ENCODE measurements at regions not wholly inside any gene's neighbourhood (a gene's known extent, or its start where the extent isn't known, plus 50 kb on each side); places are given as distances from the start of the nearest gene placed in this dataset.

DNA sequence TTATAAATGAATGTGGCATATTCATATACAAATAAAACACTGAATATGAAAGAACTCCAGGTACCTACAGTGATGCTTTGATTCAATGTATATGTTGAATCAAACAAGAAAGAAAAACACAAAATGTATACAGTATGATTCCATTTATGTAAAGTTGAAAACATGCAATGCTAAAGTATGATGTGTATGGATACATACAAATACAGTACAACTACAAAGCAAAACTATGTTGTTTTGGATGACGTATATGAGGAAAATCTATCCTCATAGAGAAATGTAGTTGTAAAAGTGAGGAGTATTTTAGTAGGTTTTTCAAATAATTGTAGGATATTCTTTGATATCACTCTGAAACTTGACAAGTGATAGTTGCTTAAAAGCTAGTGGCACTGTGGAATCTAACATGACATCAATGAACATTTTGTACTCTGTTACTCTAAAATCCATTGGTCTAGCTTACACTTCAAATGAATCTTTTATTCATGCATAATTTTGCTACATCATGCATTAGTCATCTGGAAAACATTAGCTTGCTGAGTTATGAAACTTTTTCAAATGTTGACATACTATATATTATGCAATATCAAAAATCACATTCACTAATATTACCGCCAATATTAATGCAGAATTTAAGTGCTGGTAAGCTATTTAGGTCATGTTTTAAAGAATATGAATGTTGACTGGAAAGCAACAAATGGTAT, 278.1 kb upstream of the CHRNA7 start:
- Histone ChIP-seq H3K4me3 (ENCODE audit: low read length) (no peak overlapping the region), H3K9ac (ENCODE audit: low read length) (no peak overlapping the region), H3K4me1 (ENCODE audit: insufficient read depth, low read length) (peaks cover 10% of the 10 kb centered on the region; the same call in 1 of the 2 replicates), H3K79me2 (ENCODE audit: low read length) (no peaks in the 10 kb centered on the region), H3K4me2 (ENCODE audit: low read length) (no peak overlapping the region), H3K9me3 (ENCODE audit: low read length) (no peaks in the 10 kb centered on the region), H3K36me3 (ENCODE audit: low read depth, low read length) (no peaks in the 10 kb centered on the region), H3K27me3 (ENCODE audit: low read length) (no peaks in the 10 kb centered on the region), H3F3A (ENCODE audit: low read length, unreplicated experiment) (no peaks in the 10 kb centered on the region), H2AFZ (ENCODE audit: low read length) (no peak overlapping the region), H4K20me1 (ENCODE audit: low read length) (no peaks in the 10 kb centered on the region), H3K27ac (ENCODE audit: low read length) (no peak overlapping the region), H3K9me2 (replicated peaks; ENCODE audit: low read length) (no peaks in the 10 kb centered on the region)
- POLR2A ChIA-PET (ENCODE audit: unreplicated experiment), result no interaction called here
- CTCF ChIA-PET, result no interaction called here
- no peak for ATAC-seq
- no TSS peak for BruUV-seq (replicated peaks)
- TF ChIP-seq, protein P1, sequence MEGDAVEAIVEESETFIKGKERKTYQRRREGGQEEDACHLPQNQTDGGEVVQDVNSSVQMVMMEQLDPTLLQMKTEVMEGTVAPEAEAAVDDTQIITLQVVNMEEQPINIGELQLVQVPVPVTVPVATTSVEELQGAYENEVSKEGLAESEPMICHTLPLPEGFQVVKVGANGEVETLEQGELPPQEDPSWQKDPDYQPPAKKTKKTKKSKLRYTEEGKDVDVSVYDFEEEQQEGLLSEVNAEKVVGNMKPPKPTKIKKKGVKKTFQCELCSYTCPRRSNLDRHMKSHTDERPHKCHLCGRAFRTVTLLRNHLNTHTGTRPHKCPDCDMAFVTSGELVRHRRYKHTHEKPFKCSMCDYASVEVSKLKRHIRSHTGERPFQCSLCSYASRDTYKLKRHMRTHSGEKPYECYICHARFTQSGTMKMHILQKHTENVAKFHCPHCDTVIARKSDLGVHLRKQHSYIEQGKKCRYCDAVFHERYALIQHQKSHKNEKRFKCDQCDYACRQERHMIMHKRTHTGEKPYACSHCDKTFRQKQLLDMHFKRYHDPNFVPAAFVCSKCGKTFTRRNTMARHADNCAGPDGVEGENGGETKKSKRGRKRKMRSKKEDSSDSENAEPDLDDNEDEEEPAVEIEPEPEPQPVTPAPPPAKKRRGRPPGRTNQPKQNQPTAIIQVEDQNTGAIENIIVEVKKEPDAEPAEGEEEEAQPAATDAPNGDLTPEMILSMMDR (conservative IDR thresholded peaks at IDR 0.05; ENCODE audit: low read depth, low read length), result no peak
- no peak for TF ChIP-seq EZH2 (IDR thresholded peaks at IDR 0.05; ENCODE audit: low read length, unreplicated experiment)
- no peak for TF ChIP-seq EZH2phosphoT487 (IDR thresholded peaks at IDR 0.05; ENCODE audit: borderline replicate concordance, low read length)
- intact Hi-C loops (cut with micrococcal nuclease), result no loop called here
- peak; percentile 64 for DNase-seq

DNA sequence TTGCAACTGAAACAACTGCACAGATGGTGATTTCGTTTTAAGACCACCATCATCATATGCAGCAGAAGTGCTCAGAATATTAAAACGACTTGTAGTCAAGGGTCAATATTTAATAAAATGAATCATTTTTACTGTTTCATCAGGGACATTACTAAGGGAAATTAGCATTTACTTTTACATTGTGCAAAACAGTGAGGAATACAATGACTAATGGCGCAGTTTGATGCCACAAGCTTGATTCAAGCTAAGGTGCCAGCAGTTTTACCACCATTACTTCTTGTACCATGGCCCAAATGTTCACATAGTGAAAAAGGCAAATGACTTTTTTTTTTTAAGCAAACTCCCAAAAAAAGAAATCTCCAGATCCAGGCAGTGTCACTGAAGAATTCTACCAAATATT, 277.4 kb upstream of the CHRNA7 start:
- ATAC-seq (no peak), DNase-seq (peak; percentile 28)
- Histone ChIP-seq H3K79me2 (ENCODE audit: low read length) (no peaks in the 10 kb centered on the region), H3K27ac (ENCODE audit: low read length) (no peak overlapping the region), H3K9ac (ENCODE audit: low read length) (no peak overlapping the region), H3K4me2 (ENCODE audit: low read length) (no peak overlapping the region), H2AFZ (ENCODE audit: low read length) (no peak overlapping the region), H3K4me3 (ENCODE audit: low read length) (no peak overlapping the region), H3K4me1 (ENCODE audit: insufficient read depth, low read length) (peaks cover 10% of the 10 kb centered on the region; the same call in 1 of the 2 replicates), H3K36me3 (ENCODE audit: low read depth, low read length) (no peaks in the 10 kb centered on the region), H3K9me2 (replicated peaks; ENCODE audit: low read length) (no peaks in the 10 kb centered on the region), H3F3A (ENCODE audit: low read length, unreplicated experiment) (no peaks in the 10 kb centered on the region), H3K27me3 (ENCODE audit: low read length) (no peaks in the 10 kb centered on the region), H3K9me3 (ENCODE audit: low read length) (no peaks in the 10 kb centered on the region), H4K20me1 (ENCODE audit: low read length) (no peaks in the 10 kb centered on the region)
- TF ChIP-seq EZH2 (IDR thresholded peaks at IDR 0.05; ENCODE audit: low read length, unreplicated experiment), result no peak
- TF ChIP-seq, protein P1 (conservative IDR thresholded peaks at IDR 0.05; ENCODE audit: low read depth, low read length), result no peak
- no peak for TF ChIP-seq EZH2phosphoT487 (IDR thresholded peaks at IDR 0.05; ENCODE audit: borderline replicate concordance, low read length)
- no TSS peak for BruUV-seq (replicated peaks)
- POLR2A ChIA-PET (ENCODE audit: unreplicated experiment), result no interaction called here
- CTCF ChIA-PET, result no interaction called here
- intact Hi-C loops (cut with micrococcal nuclease), result no loop called here

DNA sequence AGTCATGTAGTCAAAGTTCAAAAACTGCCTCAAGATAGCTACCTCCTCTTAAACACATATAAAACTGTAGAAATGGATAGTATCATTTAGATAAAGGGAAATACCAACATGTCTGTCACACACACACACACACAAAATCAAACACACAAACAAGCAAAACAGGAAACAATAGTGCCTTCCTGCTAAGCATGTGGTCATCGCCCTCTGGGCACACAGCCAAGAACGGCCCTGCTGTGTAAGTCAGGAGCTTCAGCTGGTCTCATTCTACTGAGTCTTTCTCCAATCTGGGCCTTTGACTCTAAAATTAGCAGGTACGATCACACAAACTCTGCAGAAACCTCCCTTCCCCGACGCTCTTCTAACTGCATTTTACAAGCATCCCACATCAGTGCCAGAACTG, 272.2 kb upstream of the CHRNA7 start:
- CTCF ChIA-PET, result interaction anchor here (0.6 kb wide), 1 partner anchor 166 kb away, joined by 3 read pairs; no protein-coding TSS in a partner anchor
- no TSS peak for BruUV-seq (replicated peaks)
- intact Hi-C loops (cut with micrococcal nuclease), result no loop called here

More for the DNA sequence above, 272.2 kb upstream of the CHRNA7 start:
- no peaks in the 10 kb centered on the region for H3F3A ChIP-seq (ENCODE audit: low read length, unreplicated experiment)
- no peaks in the 10 kb centered on the region for H3K9me2 ChIP-seq (replicated peaks; ENCODE audit: low read length)
- H3K4me3 ChIP-seq (ENCODE audit: low read length), result no peak overlapping the region
- no peak overlapping the region for H3K4me2 ChIP-seq (ENCODE audit: low read length)
- no peak overlapping the region for H3K27ac ChIP-seq (ENCODE audit: low read length)
- TF ChIP-seq, protein P1 (conservative IDR thresholded peaks at IDR 0.05; ENCODE audit: low read depth, low read length), result no peak
- TF ChIP-seq EZH2phosphoT487 (IDR thresholded peaks at IDR 0.05; ENCODE audit: borderline replicate concordance, low read length) (no peak), EZH2 (IDR thresholded peaks at IDR 0.05; ENCODE audit: low read length, unreplicated experiment) (no peak)
- no peaks in the 10 kb centered on the region for H4K20me1 ChIP-seq (ENCODE audit: low read length)
- ATAC-seq (no peak), DNase-seq (peak; percentile 55)
- no peaks in the 10 kb centered on the region for H3K9me3 ChIP-seq (ENCODE audit: low read length)
- no peak overlapping the region for H2AFZ ChIP-seq (ENCODE audit: low read length)
- no peak overlapping the region for H3K9ac ChIP-seq (ENCODE audit: low read length)
- POLR2A ChIA-PET (ENCODE audit: unreplicated experiment), result no interaction called here
- no peaks in the 10 kb centered on the region for H3K79me2 ChIP-seq (ENCODE audit: low read length)
- peaks cover under 1% of the 10 kb centered on the region; the same call in 1 of the 2 replicates for H3K4me1 ChIP-seq (ENCODE audit: insufficient read depth, low read length)
- no peaks in the 10 kb centered on the region for H3K27me3 ChIP-seq (ENCODE audit: low read length)
- H3K36me3 ChIP-seq (ENCODE audit: low read depth, low read length), result no peaks in the 10 kb centered on the region

Data from PC-3 (cell line).